K562 (cell line): ENCODE measurements at regions not wholly inside any gene's neighbourhood (a gene's known extent, or its start where the extent isn't known, plus 50 kb on each side); places are given as distances from the start of the nearest gene placed in this dataset.

Source experiments
- ATAC-seq: fragments of 200-7000 bp; cut with Tn5 transposase; 3 replicates; pipeline ENCODE4 v1.9.1; 2020; ENCODE audit warnings: moderate library complexity
- BruUV-seq: library from RNA; stranded (reverse); fragments of 400-500 nt; replicated peaks from 2 replicates; lab custom pipeline; 2021; lab: Mats Ljungman, UMichigan
- CTCF ChIA-PET: fragments of 300-600 bp; formaldehyde crosslinking; extraction: SDS; loops from one replicate; lab custom pipeline; 2021; ENCODE audit warnings: low intra/inter-chr PET ratio; lab: Yijun Ruan, JAX
- POLR2A ChIA-PET: fragments of 300-600, 350-650 bp; sonication (Branson Sonifier 250); formaldehyde crosslinking; extraction: SDS; loops from one replicate; lab custom pipeline; 2021; ENCODE audit warnings: antibody characterized with exemption, inconsistent platforms; lab: Yijun Ruan, JAX
- DNase-seq, 4 experiments: peaks; one replicate each; pipeline versions ENCODE4 v3.0.0 to v3.0.0-alpha.2; 2011 to 2018; ENCODE audit warnings: low spot score in 3 of 4, mixed read lengths in 3 of 4; ENCODE audit errors: extremely low read depth in 1 of 4
- FAIRE-seq: peaks from 2 replicates; lab custom pipeline; 2011; peaks lifted over from hg19 to GRCh38; lab: Jason Lieb, UNC
- H2AFZ ChIP-seq: 2 replicates; pipeline ENCODE4 v1.6.0; 2011; ENCODE audit warnings: low read depth, low read length, control low read depth, inconsistent platforms
- H3K27ac ChIP-seq: fragments of 200-600 bp; 3 replicates; pipeline ENCODE4 v1.8.0; 2011; ENCODE audit warnings: low read depth, mild to moderate bottlenecking, control low read depth, inconsistent platforms, low read length, moderate library complexity, mixed read lengths; ENCODE audit errors: extremely low read depth
- H3K27me3 ChIP-seq, 2 experiments: fragments of 300-600 bp in 1 of 2; 2 replicates in 1 of 2; 3 replicates in 1 of 2; pipeline versions ENCODE4 v1.6.0 to v1.8.0; 2011; ENCODE audit warnings: inconsistent platforms in 2 of 2, low read length in 2 of 2, mild to moderate bottlenecking in 1 of 2, mixed read lengths in 1 of 2, moderate library complexity in 1 of 2; ENCODE audit not compliant: control insufficient read depth in 2 of 2, insufficient read depth in 2 of 2
- H3K36me3 ChIP-seq: fragments of 300-600 bp; 3 replicates; pipeline ENCODE4 v1.8.0; 2011; ENCODE audit warnings: mild to moderate bottlenecking, low read length, inconsistent platforms; ENCODE audit not compliant: control insufficient read depth, insufficient read depth
- H3K4me1 ChIP-seq, 2 experiments: fragments of 200-600 bp in 1 of 2; replicated peaks in 1 of 2; 2 replicates in 1 of 2; 3 replicates in 1 of 2; pipeline versions ENCODE4 v1.5.1 to v1.8.0; 2011; ENCODE audit warnings: inconsistent platforms in 2 of 2, low read length in 2 of 2, mild to moderate bottlenecking in 1 of 2, mixed read lengths in 1 of 2, moderate library complexity in 1 of 2; ENCODE audit not compliant: control insufficient read depth in 2 of 2, insufficient read depth in 2 of 2
- H3K4me2 ChIP-seq: 2 replicates; pipeline ENCODE4 v1.6.1; 2011; ENCODE audit warnings: low read length, control low read depth, inconsistent platforms, mixed read lengths; ENCODE audit not compliant: insufficient read depth
- H3K4me3 ChIP-seq: fragments of 200-600 bp; sonication (generic), shearing (Covaris generic); 2 replicates; pipeline ENCODE4 v1.5.1; 2016; ENCODE audit warnings: control low read depth, inconsistent platforms
- H3K79me2 ChIP-seq: fragments of 200-600 bp; 3 replicates; pipeline ENCODE4 v1.8.0; 2011; ENCODE audit warnings: low read length, inconsistent platforms; ENCODE audit not compliant: control insufficient read depth, insufficient read depth
- H3K9ac ChIP-seq, 2 experiments: 2 replicates each; pipeline versions ENCODE4 v1.6.0 to v1.6.1; 2011; ENCODE audit warnings: low read depth in 2 of 2, low read length in 2 of 2, control low read depth in 1 of 2, inconsistent platforms in 1 of 2, mild to moderate bottlenecking in 1 of 2, mixed read lengths in 1 of 2; ENCODE audit not compliant: insufficient read depth in 1 of 2
- H3K9me1 ChIP-seq: one replicate; pipeline ENCODE4 v1.6.0; 2011; ENCODE audit warnings: inconsistent platforms, mild to moderate bottlenecking, low read length, moderate library complexity; ENCODE audit not compliant: control insufficient read depth, insufficient read depth
- H3K9me3 ChIP-seq: replicated peaks from 2 replicates; pipeline ENCODE4 v1.5.1; 2011; ENCODE audit warnings: low read depth, low read length, inconsistent platforms; ENCODE audit not compliant: control insufficient read depth, insufficient read depth
- H4K20me1 ChIP-seq: replicated peaks from 2 replicates; pipeline ENCODE4 v1.6.1; 2011; ENCODE audit warnings: low read length, inconsistent platforms, mixed read lengths; ENCODE audit not compliant: control insufficient read depth, insufficient read depth
- C11orf30 ChIP-seq: fragments of 450-650 bp; IDR thresholded peaks from 2 replicates; pipeline ENCODE4 v1.6.1; 2016; ENCODE audit warnings: low read depth, mild to moderate bottlenecking
- CBX3 ChIP-seq, 2 experiments: IDR thresholded peaks; 1 replicate in 1 of 2; 2 replicates in 1 of 2; pipeline ENCODE4 v1.6.1; 2012; ENCODE audit warnings: inconsistent platforms in 2 of 2, low read length in 2 of 2, borderline replicate concordance in 1 of 2, control low read depth in 1 of 2
- CSDE1 ChIP-seq, 2 experiments: fragments of 450-650 bp; IDR thresholded peaks; 2 replicates each; pipeline ENCODE4 v1.6.1; 2016; ENCODE audit warnings: mild to moderate bottlenecking in 1 of 2
- HDAC6 ChIP-seq: IDR thresholded peaks from 2 replicates; pipeline ENCODE4 v1.6.1; 2012; ENCODE audit warnings: low read depth, mild to moderate bottlenecking, control low read depth, inconsistent platforms, low read length, moderate library complexity
- HEY1 ChIP-seq: fragments of 250-450 bp; sonication (Bioruptor Pico); IDR thresholded peaks from 2 replicates; pipeline ENCODE4 v1.5.0; 2020; ENCODE audit warnings: mild to moderate bottlenecking, moderate library complexity, borderline replicate concordance
- HNRNPL ChIP-seq: fragments of 200-400 bp; formaldehyde crosslinking; IDR thresholded peaks from 2 replicates; pipeline ENCODE4 v1.6.1; 2017; ENCODE audit warnings: low read depth, mild to moderate bottlenecking, low read length
- L3MBTL2 ChIP-seq: fragments of 450-650 bp; IDR thresholded peaks from 2 replicates; pipeline ENCODE4 v1.6.1; 2016; ENCODE audit warnings: mild to moderate bottlenecking, moderate library complexity
- MEF2A ChIP-seq: IDR thresholded peaks from 2 replicates; pipeline ENCODE4 v1.6.1; 2011; ENCODE audit warnings: low read depth, mild to moderate bottlenecking, low read length, moderate library complexity; ENCODE audit not compliant: control insufficient read depth
- NR0B1 ChIP-seq: fragments of 450-650 bp; IDR thresholded peaks from one replicate; pipeline ENCODE4 v1.6.1; 2018; ENCODE audit warnings: mild to moderate bottlenecking, moderate library complexity; ENCODE audit not compliant: partially characterized antibody
- POU5F1 ChIP-seq: fragments of 150-350 bp; IDR thresholded peaks from 2 replicates; pipeline ENCODE4 v1.6.1; 2014; ENCODE audit warnings: borderline replicate concordance, low read length, low read depth, mild to moderate bottlenecking; ENCODE audit not compliant: partially characterized antibody
- PURB ChIP-seq: sonication (generic); formaldehyde crosslinking; IDR thresholded peaks from 2 replicates; pipeline ENCODE4 v1.9.0; 2021; ENCODE audit warnings: low read depth, mild to moderate bottlenecking, missing genetic modification reagents
- TCF3 ChIP-seq: sonication (generic); formaldehyde crosslinking; IDR thresholded peaks from 2 replicates; pipeline ENCODE4 v1.4.0; 2020; ENCODE audit warnings: mild to moderate bottlenecking, missing genetic modification reagents
- ZC3H8 ChIP-seq: fragments of 450-650 bp; IDR thresholded peaks from 2 replicates; pipeline ENCODE4 v1.6.1; 2017
- ZNF12 ChIP-seq: sonication (generic); formaldehyde crosslinking; IDR thresholded peaks from 2 replicates; pipeline ENCODE4 v1.4.0; 2020; ENCODE audit warnings: mild to moderate bottlenecking, missing genetic modification reagents
- ZNF277 ChIP-seq: fragments of 250-450 bp; sonication (Bioruptor Pico); IDR thresholded peaks from 2 replicates; pipeline ENCODE4 v1.8.0; 2022; ENCODE audit warnings: inconsistent platforms, mild to moderate bottlenecking, moderate library complexity, borderline replicate concordance
- ZNF444 ChIP-seq: fragments of 250-450 bp; sonication (Bioruptor Pico); IDR thresholded peaks from 2 replicates; pipeline ENCODE4 v1.4.0; 2020; ENCODE audit warnings: mild to moderate bottlenecking, moderate library complexity
- ZNF507 ChIP-seq: conservative IDR thresholded peaks from 2 replicates; pipeline ENCODE4 v1.6.1; 2017; ENCODE audit warnings: missing genetic modification characterization, missing compliant biosample characterization
- ZNF57 ChIP-seq: fragments of 450-650 bp; formaldehyde crosslinking; IDR thresholded peaks from 2 replicates; pipeline ENCODE4 v1.4.0; 2020; ENCODE audit warnings: mild to moderate bottlenecking, moderate library complexity
- WGBS: fragments of 100-300 bp; shearing (Covaris generic); methylation state at CpG from one replicate; pipeline ENCODE4 v1.1.6; 2016; ENCODE audit warnings: low coverage, mixed read lengths; ENCODE audit not compliant: insufficient coverage; ENCODE audit errors: missing lambda C conversion rate; 5-methylcytosine and 5-hydroxymethylcytosine counted together
- in situ Hi-C: fragments of 300-500 bp; cut with MboI; formaldehyde crosslinking; loops from 4 replicates; pipeline ENCODE4 v1.15.0; 2018; ENCODE audit warnings: inconsistent platforms, mixed read lengths
- intact Hi-C: fragments of 100-400 bp; cut with micrococcal nuclease; formaldehyde crosslinking; loops from 2 replicates; pipeline ENCODE4 v1.14.2; 2022
- TF ChIP-seq, protein P1 (sequence below), 2 experiments: fragments of 250-450 bp in 1 of 2; fragments of 450-650 bp in 1 of 2; sonication (Bioruptor Pico) in 1 of 2; IDR thresholded peaks; 2 replicates each; pipeline versions ENCODE4 v1.6.1 to v1.8.0; 2016 to 2021; ENCODE audit warnings: mild to moderate bottlenecking in 2 of 2, moderate library complexity in 2 of 2, missing compliant biosample characterization in 1 of 2, missing genetic modification characterization in 1 of 2

GRCh38 chr21:41632748-41633475 lies 125.0 kb upstream of the TMPRSS2 start:
- ChIA-PET POLR2A (interaction anchor here (1.2 kb wide), 1 partner anchor 11 kb away, joined by 3 read pairs; no protein-coding TSS in a partner anchor), CTCF (no interaction called here)
- Histone ChIP-seq H3K9me1 (no peaks in the 10 kb centered on the region), H3K27ac (no peak overlapping the region), H4K20me1 (peaks cover 4% of the 10 kb centered on the region), H3K4me1 (peaks cover 0 to 3% of the 10 kb centered on the region in 2 experiments; a peak in 1 of 5 replicates), H3K9ac (no peak overlapping the region), H3K79me2 (no peaks in the 10 kb centered on the region), H2AFZ (no peak overlapping the region), H3K27me3 (peaks cover 4 to 26% of the 10 kb centered on the region in 2 experiments; a peak in 4 of 5 replicates), H3K4me3 (no peak overlapping the region), H3K4me2 (no peak overlapping the region), H3K36me3 (no peaks in the 10 kb centered on the region), H3K9me3 (no peaks in the 10 kb centered on the region)
- intact Hi-C loops (no loop called here), in situ Hi-C loops (no loop called here)
- TF ChIP-seq CSDE1 (IDR thresholded peaks at IDR 0.05) (no peak), ZNF12 (CRISPR knock-in tag) (no peak), ZC3H8 (no peak), PURB (CRISPR knock-in tag) (no peak), C11orf30 (no peak), TCF3 (CRISPR knock-in tag) (no peak), HDAC6 (no peak), ZNF507 (no peak), HNRNPL (no peak), NR0B1 (no peak), L3MBTL2 (no peak), ZNF57 (CRISPR knock-in tag) (no peak), MEF2A (no peak), CBX3 (IDR thresholded peaks at IDR 0.05; ENCODE audit: borderline replicate concordance in 1 of 2, low read length in 2 of 2) (no peak), POU5F1 (no peak), HEY1 (no peak), ZNF444 (CRISPR knock-in tag) (no peak), ZNF277 (CRISPR knock-in tag) (no peak)
- TF ChIP-seq, protein P1, sequence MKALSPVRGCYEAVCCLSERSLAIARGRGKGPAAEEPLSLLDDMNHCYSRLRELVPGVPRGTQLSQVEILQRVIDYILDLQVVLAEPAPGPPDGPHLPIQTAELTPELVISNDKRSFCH (CRISPR knock-in tag; IDR thresholded peaks at IDR 0.05), result no peak
- TF ChIP-seq, protein P1 (tag; IDR thresholded peaks at IDR 0.05), result no peak
- WGBS, result under 1% methylated on average over 12 of the region's 12 CpGs
- no peak for ATAC-seq
- DNase-seq, result no peak
- BruUV-seq, result no TSS peak
- FAIRE-seq, result no peak
